ENCODE measurements at regions not wholly inside any gene's neighbourhood (a gene's known extent, or its start where the extent isn't known, plus 50 kb on each side); places are given as distances from the start of the nearest gene placed in this dataset.

DNA sequence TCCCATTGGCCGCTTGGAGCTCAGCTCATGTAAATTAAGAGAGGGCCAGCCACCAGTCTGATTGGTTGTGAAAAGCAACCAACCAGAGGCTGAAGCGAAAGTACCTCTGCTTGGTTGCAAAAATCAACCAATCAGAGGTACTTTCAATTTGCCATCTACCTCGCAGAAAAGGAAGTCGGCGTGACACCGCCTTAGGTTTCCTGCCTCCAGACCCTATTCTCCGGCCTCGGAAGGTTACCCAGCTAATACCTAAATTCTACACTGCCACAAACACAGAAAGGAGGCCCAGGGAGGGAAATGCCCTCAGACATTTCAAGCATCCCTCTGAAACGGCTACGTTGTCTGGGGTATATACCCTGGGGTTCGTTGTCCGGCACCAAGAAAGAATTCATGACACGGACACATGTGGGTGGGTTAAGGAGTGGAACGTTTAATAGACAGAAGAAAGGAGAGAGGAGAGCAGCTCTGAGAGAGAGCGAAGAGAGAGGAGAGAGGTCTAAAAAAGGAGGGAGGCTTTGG, 481.3 kb downstream of the TMEM114 start:
- TF ChIP-seq, protein P1, sequence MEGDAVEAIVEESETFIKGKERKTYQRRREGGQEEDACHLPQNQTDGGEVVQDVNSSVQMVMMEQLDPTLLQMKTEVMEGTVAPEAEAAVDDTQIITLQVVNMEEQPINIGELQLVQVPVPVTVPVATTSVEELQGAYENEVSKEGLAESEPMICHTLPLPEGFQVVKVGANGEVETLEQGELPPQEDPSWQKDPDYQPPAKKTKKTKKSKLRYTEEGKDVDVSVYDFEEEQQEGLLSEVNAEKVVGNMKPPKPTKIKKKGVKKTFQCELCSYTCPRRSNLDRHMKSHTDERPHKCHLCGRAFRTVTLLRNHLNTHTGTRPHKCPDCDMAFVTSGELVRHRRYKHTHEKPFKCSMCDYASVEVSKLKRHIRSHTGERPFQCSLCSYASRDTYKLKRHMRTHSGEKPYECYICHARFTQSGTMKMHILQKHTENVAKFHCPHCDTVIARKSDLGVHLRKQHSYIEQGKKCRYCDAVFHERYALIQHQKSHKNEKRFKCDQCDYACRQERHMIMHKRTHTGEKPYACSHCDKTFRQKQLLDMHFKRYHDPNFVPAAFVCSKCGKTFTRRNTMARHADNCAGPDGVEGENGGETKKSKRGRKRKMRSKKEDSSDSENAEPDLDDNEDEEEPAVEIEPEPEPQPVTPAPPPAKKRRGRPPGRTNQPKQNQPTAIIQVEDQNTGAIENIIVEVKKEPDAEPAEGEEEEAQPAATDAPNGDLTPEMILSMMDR (IDR thresholded peaks at IDR 0.05; ENCODE audit: insufficient read depth, low read depth, low read length, missing control alignments) = no peak
- no peak for DNase-seq (ENCODE audit: low read depth)
- no peak overlapping the region for H3K4me3 ChIP-seq (ENCODE audit: low read length)

DNA sequence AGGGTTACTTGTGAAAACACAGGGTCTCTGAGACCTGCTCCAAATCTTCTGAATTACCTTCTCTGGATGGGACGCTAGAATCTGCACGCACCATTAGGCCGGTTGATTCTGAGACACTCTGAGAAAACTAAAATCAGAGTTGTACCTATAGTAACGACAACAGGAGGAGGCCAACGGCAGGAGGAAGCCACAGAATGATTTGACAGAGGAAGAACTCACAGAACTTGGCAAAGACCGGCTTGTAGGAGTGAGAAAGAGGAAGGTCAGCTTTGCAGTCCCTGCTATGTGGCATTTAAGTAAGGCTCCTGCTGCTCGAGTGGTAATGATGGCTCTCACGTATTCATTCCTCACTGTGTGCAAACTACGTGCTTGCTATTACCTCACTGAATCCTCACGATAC, 483.0 kb downstream of the TMEM114 start:
- H3K4me3 ChIP-seq (ENCODE audit: low read length) = no peak overlapping the region
- no peak for DNase-seq (ENCODE audit: low read depth)
- TF ChIP-seq, protein P1 (IDR thresholded peaks at IDR 0.05; ENCODE audit: insufficient read depth, low read depth, low read length, missing control alignments) = no peak

DNA sequence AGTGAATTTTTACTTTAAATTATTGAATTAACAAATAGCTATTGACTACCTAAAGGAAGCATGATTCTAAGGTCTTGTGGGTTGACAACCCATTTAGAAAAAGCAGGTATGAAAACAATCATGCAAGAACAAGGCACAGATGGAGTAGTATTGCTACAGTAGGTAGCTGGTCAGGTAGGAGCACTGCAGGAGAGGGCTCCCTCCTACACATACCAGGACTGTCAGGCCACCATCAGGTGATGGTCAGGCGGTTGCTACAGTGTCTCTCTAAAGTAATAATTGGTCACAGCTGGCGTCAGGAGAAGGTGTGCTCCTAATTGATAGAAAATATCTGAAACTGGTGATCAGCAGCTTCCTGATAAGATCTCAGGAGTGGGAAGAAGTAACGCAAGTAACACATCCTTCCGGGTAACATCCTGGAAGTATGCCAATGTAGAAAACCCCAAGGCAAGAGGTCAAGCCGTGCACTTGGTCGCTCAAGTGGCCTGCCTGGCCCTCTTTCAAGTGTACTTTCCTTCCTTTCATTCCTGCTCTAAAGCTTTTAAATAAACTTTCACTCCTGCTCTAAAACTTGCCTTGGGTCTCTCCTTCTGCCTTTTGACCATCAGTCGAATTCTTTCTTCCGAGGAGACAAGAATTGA, 486.5 kb downstream of the TMEM114 start:
- DNase-seq (ENCODE audit: low read depth) = no peak
- TF ChIP-seq, protein P1 (IDR thresholded peaks at IDR 0.05; ENCODE audit: insufficient read depth, low read depth, low read length, missing control alignments) = no peak
- H3K4me3 ChIP-seq (ENCODE audit: low read length) = no peak overlapping the region

DNA sequence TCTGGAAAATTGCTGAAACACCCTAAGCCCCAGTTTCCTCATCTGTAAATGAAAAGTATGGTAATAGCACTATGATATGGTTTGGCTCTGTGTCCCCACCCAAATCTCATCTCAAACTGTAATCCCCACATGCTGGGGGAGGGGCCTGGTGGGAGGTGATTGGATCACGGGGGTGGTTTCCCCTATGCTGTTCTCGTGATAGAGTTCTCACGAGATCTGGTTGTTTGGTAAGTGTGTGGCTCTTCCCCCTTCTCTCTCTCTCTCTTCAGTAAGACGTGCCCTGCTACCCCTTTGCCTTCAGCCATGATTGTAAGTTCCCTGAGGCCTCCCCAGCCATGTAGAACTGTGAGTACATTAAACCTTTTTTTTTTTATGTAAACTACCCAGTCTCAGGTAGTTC, 490.7 kb downstream of the TMEM114 start:
- TF ChIP-seq, protein P1 (IDR thresholded peaks at IDR 0.05; ENCODE audit: insufficient read depth, low read depth, low read length, missing control alignments) = no peak
- no peak overlapping the region for H3K4me3 ChIP-seq (ENCODE audit: low read length)
- DNase-seq (ENCODE audit: low read depth) = no peak

DNA sequence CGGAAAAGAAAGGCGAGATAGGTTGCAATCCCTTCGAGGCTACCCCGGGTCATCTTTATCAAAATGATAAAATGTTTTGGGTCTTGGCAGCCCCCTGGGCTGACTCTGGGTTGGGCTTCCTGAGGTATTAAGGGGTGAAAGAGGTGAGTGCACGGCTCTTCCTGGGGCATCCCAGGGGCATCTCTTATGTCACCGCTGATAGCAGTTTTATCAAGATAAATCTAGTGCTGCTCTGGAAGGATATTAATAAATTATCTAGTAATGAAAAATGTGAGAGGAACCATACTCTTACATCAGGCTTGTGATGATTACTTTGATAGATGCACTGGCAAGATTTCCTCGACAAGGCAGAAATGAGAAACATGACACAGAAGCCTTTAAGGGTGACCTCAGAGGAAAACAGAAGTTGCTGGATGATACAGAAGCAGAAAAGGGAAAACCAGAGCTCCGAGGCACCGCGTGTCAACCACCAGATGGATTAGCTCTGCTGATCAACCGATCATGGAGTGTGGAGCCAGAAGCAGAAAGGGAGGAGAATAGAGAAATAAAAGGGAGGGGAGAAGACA, 491.3 kb downstream of the TMEM114 start:
- TF ChIP-seq, protein P1 (IDR thresholded peaks at IDR 0.05; ENCODE audit: insufficient read depth, low read depth, low read length, missing control alignments) = no peak
- no peak for DNase-seq (ENCODE audit: low read depth)
- no peak overlapping the region for H3K4me3 ChIP-seq (ENCODE audit: low read length)

DNA sequence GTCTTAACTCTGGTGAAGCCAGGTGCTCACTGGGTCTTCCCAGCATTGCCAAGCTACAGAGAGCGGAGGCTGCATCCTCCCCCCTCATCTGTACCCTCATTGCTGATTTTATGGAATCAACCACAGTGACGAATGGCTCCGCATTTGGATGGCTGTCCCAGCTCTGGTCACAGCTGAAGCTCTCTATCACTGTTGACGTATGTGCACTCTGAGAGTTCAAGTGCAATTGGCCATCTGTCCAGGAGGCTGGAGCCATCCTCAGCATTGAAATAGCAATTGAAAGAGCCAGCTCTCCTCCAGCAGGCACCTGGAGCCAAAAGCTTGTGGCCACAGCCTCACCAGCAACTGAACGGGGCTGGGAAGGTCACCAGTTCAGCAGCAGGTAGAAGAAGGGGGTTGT, 494.1 kb downstream of the TMEM114 start:
- H3K4me3 ChIP-seq (ENCODE audit: low read length) = no peak overlapping the region
- TF ChIP-seq, protein P1 (IDR thresholded peaks at IDR 0.05; ENCODE audit: insufficient read depth, low read depth, low read length, missing control alignments) = no peak
- no peak for DNase-seq (ENCODE audit: low read depth)

DNA sequence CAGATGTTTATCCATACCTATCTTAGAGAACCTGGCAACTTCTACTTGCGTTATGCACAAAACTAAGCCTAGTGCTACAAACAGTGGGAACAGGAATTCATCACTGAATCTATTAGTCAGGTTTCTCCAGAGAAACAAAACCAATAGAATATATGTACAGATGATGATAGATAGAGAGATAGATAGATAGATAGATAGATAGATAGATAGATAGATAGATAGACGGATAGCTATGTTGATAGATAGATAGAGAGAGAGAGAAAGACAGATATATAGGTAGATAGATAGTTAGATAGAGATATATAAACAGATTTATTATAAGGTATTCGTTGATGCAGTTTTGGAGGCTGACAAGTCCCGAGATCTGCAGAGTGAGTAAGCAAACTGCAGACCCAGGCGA, 495.6 kb downstream of the TMEM114 start:
- TF ChIP-seq, protein P1 (IDR thresholded peaks at IDR 0.05; ENCODE audit: insufficient read depth, low read depth, low read length, missing control alignments) = no peak
- no peak for DNase-seq (ENCODE audit: low read depth)
- H3K4me3 ChIP-seq (ENCODE audit: low read length) = no peak overlapping the region
